Heart right ventricle (tissue), 16 donors: ENCODE measurements at regions not wholly inside any gene's neighbourhood (a gene's known extent, or its start where the extent isn't known, plus 50 kb on each side); places are given as distances from the start of the nearest gene placed in this dataset.

Source experiments
- ATAC-seq, 8 donors: fragments of 200-7000 bp; cut with Tn5 transposase; one replicate each; pipeline ENCODE4 v1.9.1; 2020; ENCODE audit warnings: mild to moderate bottlenecking in 8 of 8, moderate library complexity in 8 of 8, moderate number of reproducible peaks in 1 of 8
- DNase-seq, 2 donors: peaks; one replicate each; pipeline ENCODE4 v3.0.0-alpha.2; 2020
- H3K27ac ChIP-seq, 10 donors: fragments of 200-600 bp; sonication (generic) in 2 of 10; one replicate each; pipeline versions ENCODE4 v1.5.0 to v1.8.0; 2020 to 2022; ENCODE audit warnings: mild to moderate bottlenecking in 3 of 10
- H3K27me3 ChIP-seq, 7 donors: fragments of 200-600 bp; one replicate each; pipeline ENCODE4 v1.8.0; 2021 to 2022; ENCODE audit warnings: mild to moderate bottlenecking in 2 of 7
- H3K36me3 ChIP-seq, 9 donors: fragments of 200-600 bp; sonication (generic) in 1 of 9; one replicate each; pipeline versions ENCODE4 v1.5.0 to v1.8.0; 2020 to 2022; ENCODE audit warnings: mild to moderate bottlenecking in 2 of 9
- H3K4me1 ChIP-seq, 9 donors: fragments of 200-600 bp; sonication (generic) in 1 of 9; one replicate each; pipeline versions ENCODE4 v1.5.0 to v1.8.0; 2020 to 2022; ENCODE audit warnings: mild to moderate bottlenecking in 4 of 9
- H3K4me3 ChIP-seq, 10 donors: fragments of 200-600 bp; sonication (generic) in 2 of 10; one replicate each; pipeline versions ENCODE4 v1.5.0 to v1.8.0; 2020 to 2022; ENCODE audit warnings: mild to moderate bottlenecking in 7 of 10, moderate library complexity in 2 of 10
- H3K9me3 ChIP-seq, 11 donors: fragments of 200-600 bp in 10 of 11; sonication (generic) in 2 of 11; one replicate each; pipeline versions ENCODE4 v1.5.0 to v1.8.0; 2013 to 2022; ENCODE audit warnings: mild to moderate bottlenecking in 2 of 11, control low read depth in 1 of 11, moderate library complexity in 1 of 11
- WGBS, 2 donors: extraction: QIAGEN DNeasy Blood & Tissue Kit; methylation state at CpG; one replicate each; pipeline ENCODE4 v1.1.7; 2013; ENCODE audit warnings: inconsistent platforms in 1 of 2; 5-methylcytosine and 5-hydroxymethylcytosine counted together
- intact Hi-C, 10 donors: fragments of 100-400 bp; cut with DNase I; formaldehyde crosslinking; loops; one replicate each; pipeline versions ENCODE4 v1.11.1 to v1.14.2; 2022
- TF ChIP-seq, protein P1 (sequence below), 9 donors: fragments of 200-600 bp; sonication (generic) in 2 of 9; IDR thresholded peaks; one replicate each; pipeline versions ENCODE4 v1.5.0 to v1.8.0; 2021 to 2022; ENCODE audit warnings: antibody characterized with exemption in 9 of 9, mild to moderate bottlenecking in 5 of 9, moderate library complexity in 1 of 9
- donor health status: Arrhythmogenic right ventricular cardiomyopathy.
- donor health status: ischemic (EF 13 %, LVEDD 7.1; RV severe dilation, severe dysfunction).
- donor health status: healthy with polysubstance abuse.
- donor health status: DM: no; HTN: yes; CAD: no.
- donor health status: DM: no; HTN: no; CAD: no.
- donor health status: ischemic (EF 25% LVEDD 6.9; RV normal size, moderate dysfunction).
- donor health status: ischemic (EF 25% LVEDD 5.7; RV mildly dilated, moderate dysfunction).
- donor health status: healthy.
- donor health status: DM: yes; HTN: yes; CAD: no.
- donor health status: Ischemic cardiomyopathy.
- donor health status: ischemic (EF 35%, LVEDD 5.7; RV mildly dilated, moderate dysfunction).
- donor health status: nonischemic (EF 11% LVEDD 7.7; RV severe dilation, severe dysfunction).
- donor health status: DM: yes; HTN: yes; CAD: no.
- donor health status: PGD.
- donor health status: ischemic (EF 29% LVEDD 5.4; RV normal size, mild dysfunction).
- donor health status: nonischemic (EF 23%, LVEDD 6.1; RV moderate dilation, normal function).

DNA sequence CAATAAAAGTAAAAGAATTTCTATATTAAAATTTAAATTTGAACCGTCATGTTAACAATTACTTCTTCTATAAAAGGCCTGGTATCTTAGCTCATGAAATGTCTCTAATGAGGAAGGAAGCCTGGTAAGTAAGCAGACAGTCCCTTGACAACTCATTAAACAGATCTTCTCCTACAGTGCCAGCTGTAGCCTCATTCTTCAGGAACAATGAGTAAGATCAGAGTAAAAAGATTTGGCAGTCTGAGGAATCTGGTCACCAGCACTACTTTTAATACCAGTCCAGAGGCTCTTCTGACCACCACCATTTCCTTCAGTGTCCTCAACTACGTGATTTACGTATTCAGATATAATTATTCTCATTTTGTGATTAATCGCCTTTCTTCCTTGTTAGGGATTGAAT, 955.0 kb upstream of the ALCAM start:
- no peak overlapping the region for H3K27ac ChIP-seq
- no peaks in the 10 kb centered on the region for H3K27me3 ChIP-seq
- no peak overlapping the region for H3K4me3 ChIP-seq
- no peaks in the 10 kb centered on the region for H3K4me1 ChIP-seq
- 66% methylated on average over 4 of the region's 4 CpGs for WGBS, 2 donors
- H3K9me3 ChIP-seq, result peaks cover 0 to 8% (median 0%) of the 10 kb centered on the region in 11 donors
- ATAC-seq (no peak), DNase-seq (no peak)
- H3K36me3 ChIP-seq, result no peaks in the 10 kb centered on the region
- intact Hi-C loops, result no loop called here
- TF ChIP-seq, protein P1, sequence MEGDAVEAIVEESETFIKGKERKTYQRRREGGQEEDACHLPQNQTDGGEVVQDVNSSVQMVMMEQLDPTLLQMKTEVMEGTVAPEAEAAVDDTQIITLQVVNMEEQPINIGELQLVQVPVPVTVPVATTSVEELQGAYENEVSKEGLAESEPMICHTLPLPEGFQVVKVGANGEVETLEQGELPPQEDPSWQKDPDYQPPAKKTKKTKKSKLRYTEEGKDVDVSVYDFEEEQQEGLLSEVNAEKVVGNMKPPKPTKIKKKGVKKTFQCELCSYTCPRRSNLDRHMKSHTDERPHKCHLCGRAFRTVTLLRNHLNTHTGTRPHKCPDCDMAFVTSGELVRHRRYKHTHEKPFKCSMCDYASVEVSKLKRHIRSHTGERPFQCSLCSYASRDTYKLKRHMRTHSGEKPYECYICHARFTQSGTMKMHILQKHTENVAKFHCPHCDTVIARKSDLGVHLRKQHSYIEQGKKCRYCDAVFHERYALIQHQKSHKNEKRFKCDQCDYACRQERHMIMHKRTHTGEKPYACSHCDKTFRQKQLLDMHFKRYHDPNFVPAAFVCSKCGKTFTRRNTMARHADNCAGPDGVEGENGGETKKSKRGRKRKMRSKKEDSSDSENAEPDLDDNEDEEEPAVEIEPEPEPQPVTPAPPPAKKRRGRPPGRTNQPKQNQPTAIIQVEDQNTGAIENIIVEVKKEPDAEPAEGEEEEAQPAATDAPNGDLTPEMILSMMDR (IDR thresholded peaks at IDR 0.05), result no peak

GRCh38 chr3:104412608-104413580, 953.8 kb upstream of the ALCAM start:
- no peak for DNase-seq
- intact Hi-C loops, result no loop called here
- 67 to 76% methylated on average over 9 of the region's 9 CpGs for WGBS, 2 donors
- TF ChIP-seq, protein P1 (IDR thresholded peaks at IDR 0.05), result no peak
- Histone ChIP-seq H3K36me3 (no peaks in the 10 kb centered on the region), H3K27me3 (no peaks in the 10 kb centered on the region), H3K4me1 (no peaks in the 10 kb centered on the region), H3K9me3 (peaks cover 0 to 8% (median 0%) of the 10 kb centered on the region in 11 donors), H3K4me3 (no peak overlapping the region), H3K27ac (no peak overlapping the region)
- peak in 2 of 8 donors; percentile 34 to 41 for ATAC-seq

DNA sequence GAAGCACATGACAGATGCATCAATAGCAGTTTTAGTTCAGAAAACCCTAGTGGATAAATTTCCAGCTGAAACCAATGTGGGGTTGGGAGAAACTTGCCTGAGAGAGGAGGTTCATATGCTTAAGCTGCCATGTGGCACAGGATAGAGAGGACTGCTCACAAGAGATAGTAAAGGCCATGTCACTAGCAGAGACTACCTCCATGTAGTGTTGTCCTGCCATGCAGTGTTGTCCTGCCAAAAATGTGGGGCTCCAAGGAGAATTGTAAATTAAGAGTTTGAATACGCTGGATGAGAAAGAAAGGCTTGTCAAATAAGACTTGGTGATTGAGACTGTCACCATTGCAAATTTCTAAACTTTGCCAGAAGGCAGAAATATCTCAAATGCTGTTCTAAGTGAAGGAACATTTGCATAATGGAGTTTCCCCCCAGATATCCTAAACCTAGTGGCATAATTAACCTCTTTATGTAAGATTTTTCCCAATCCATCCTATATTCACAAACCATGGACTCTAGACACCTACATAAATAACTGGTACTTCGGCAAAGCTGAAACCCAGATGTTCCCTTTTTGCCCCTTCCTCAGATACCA, 938.3 kb upstream of the ALCAM start:
- intact Hi-C loops, result no loop called here
- 80 to 82% methylated on average over 2 of the region's 2 CpGs for WGBS, 2 donors

GRCh38 chr3:104429727-104430126, 937.0 kb upstream of the ALCAM start:
- Histone ChIP-seq H3K4me1 (no peaks in the 10 kb centered on the region), H3K9me3 (no peaks in the 10 kb centered on the region), H3K4me3 (no peak overlapping the region), H3K36me3 (no peaks in the 10 kb centered on the region), H3K27ac (no peak overlapping the region), H3K27me3 (no peaks in the 10 kb centered on the region)
- intact Hi-C loops, result no loop called here
- TF ChIP-seq, protein P1 (IDR thresholded peaks at IDR 0.05), result no peak
- DNase-seq (no peak), ATAC-seq (no peak)
- 81 to 87% methylated on average over 3 of the region's 3 CpGs for WGBS, 2 donors

More for the DNA sequence above, 938.3 kb upstream of the ALCAM start:
- H3K27me3 ChIP-seq, result no peaks in the 10 kb centered on the region
- no peaks in the 10 kb centered on the region for H3K9me3 ChIP-seq
- H3K4me3 ChIP-seq, result no peak overlapping the region
- no peak overlapping the region for H3K27ac ChIP-seq
- TF ChIP-seq, protein P1 (IDR thresholded peaks at IDR 0.05), result no peak
- H3K36me3 ChIP-seq, result no peaks in the 10 kb centered on the region
- no peaks in the 10 kb centered on the region for H3K4me1 ChIP-seq
- DNase-seq (no peak), ATAC-seq (no peak)
